ENCODE measurements at regions not wholly inside any gene's neighbourhood (a gene's known extent, or its start where the extent isn't known, plus 50 kb on each side); places are given as distances from the start of the nearest gene placed in this dataset.
A peak's percentile ranks its signal among the peaks of the same experiment; 100 is the strongest.

DNA sequence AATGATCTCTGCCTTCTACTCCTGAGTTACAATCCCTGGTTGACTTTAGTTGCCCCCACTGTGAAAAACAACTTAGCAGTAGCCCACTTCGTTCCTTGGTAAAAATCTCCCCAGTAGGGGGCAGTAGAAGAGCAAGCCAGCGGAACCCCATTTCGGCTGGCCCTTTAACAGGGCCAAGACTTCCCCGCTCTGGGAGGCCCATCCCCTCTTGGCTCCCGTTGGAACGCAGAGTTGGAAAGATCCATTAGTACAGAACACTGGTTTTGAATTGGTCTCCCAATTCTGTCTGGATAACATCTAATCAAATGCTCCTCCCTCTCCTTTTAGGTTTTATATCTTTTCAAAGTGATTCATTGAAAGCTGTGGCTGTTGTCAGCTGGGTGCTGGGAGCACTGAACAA, 1133.3 kb downstream of the BCL11B start:
- peak overlapping the region; percentile 37 for H3K27ac ChIP-seq (ENCODE audit: low read length)
- intact Hi-C loops (cut with micrococcal nuclease): loop anchor here (1.0 kb wide), 2 partner anchors 1128 to 1277 kb away; no protein-coding TSS in a partner anchor
- Mint-ChIP-seq H3K36me3 (no peaks in the 10 kb centered on the region), H3K9me3 (no peaks in the 10 kb centered on the region), H3K4me1 (peaks cover 22 to 31% of the 10 kb centered on the region in 2 donors), H3K27ac (peak overlapping the region in 1 of 2 donors; percentile 39), H3K27me3 (ENCODE audit: low read depth in 2 of 2) (peaks cover 0 to 9% of the 10 kb centered on the region in 2 donors), H3K4me3 (no peak overlapping the region)
- no peaks in the 10 kb centered on the region for H3K36me3 ChIP-seq (ENCODE audit: control insufficient read depth, insufficient read depth, low read length)
- peak; percentile 66 to 77 (median 67) for ATAC-seq
- H3K27me3 ChIP-seq (ENCODE audit: control insufficient read depth, insufficient read depth, low read length): no peaks in the 10 kb centered on the region
- peak; percentile 27 to 91 for DNase-seq
- 3% methylated on average over 6 of the region's 6 CpGs for WGBS (ENCODE audit: insufficient coverage)
- H3K4me3 ChIP-seq (ENCODE audit: low read length): no peak overlapping the region
- TF ChIP-seq, protein P1, sequence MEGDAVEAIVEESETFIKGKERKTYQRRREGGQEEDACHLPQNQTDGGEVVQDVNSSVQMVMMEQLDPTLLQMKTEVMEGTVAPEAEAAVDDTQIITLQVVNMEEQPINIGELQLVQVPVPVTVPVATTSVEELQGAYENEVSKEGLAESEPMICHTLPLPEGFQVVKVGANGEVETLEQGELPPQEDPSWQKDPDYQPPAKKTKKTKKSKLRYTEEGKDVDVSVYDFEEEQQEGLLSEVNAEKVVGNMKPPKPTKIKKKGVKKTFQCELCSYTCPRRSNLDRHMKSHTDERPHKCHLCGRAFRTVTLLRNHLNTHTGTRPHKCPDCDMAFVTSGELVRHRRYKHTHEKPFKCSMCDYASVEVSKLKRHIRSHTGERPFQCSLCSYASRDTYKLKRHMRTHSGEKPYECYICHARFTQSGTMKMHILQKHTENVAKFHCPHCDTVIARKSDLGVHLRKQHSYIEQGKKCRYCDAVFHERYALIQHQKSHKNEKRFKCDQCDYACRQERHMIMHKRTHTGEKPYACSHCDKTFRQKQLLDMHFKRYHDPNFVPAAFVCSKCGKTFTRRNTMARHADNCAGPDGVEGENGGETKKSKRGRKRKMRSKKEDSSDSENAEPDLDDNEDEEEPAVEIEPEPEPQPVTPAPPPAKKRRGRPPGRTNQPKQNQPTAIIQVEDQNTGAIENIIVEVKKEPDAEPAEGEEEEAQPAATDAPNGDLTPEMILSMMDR (IDR thresholded peaks at IDR 0.05): peak; percentile 76
- peaks cover 18% of the 10 kb centered on the region for H3K4me1 ChIP-seq (ENCODE audit: control insufficient read depth, insufficient read depth, low read length)
- no peaks in the 10 kb centered on the region for H3K9me3 ChIP-seq (ENCODE audit: control insufficient read depth, insufficient read depth, low read length)

DNA sequence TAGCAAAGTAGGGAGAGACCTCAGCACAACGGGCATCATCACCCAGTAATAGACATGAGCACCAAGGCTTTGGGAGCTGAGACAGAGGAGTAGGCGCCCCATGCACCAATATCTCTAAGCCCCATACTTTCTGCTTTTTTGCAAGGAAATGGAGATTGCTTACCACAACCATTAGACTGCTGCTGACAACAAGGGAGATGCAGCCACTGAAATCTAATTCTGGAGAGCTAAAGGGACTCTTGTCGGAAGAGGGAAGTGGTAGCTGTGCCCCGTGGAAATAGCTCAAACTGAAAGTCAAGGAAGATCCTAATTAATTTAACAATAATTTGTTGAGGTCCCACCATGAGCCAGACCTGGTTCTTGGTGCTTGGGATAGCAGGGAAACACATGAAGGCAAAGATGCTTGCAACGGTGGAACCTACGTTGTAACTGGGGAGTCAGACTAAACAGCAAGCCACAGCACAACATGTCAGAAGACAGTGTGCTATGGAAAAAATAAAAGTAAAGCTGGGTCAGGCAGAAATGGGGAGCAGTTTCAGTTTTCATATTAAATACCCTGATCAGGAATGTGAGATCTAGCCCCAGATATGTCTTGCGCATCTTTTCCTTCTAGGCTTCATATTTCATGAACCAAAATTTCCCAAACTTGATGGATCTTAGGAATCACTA, 1131.0 kb downstream of the BCL11B start:
- peaks cover 5 to 12% of the 10 kb centered on the region in 2 donors for H3K27me3 Mint-ChIP-seq (ENCODE audit: low read depth in 2 of 2)
- H3K27ac Mint-ChIP-seq: no peak overlapping the region
- ATAC-seq (no peak), DNase-seq (peak in 1 of 2 donors; percentile 45)
- TF ChIP-seq, protein P1 (IDR thresholded peaks at IDR 0.05): no peak
- peaks cover 13% of the 10 kb centered on the region for H3K4me1 ChIP-seq (ENCODE audit: control insufficient read depth, insufficient read depth, low read length)
- no peaks in the 10 kb centered on the region for H3K27me3 ChIP-seq (ENCODE audit: control insufficient read depth, insufficient read depth, low read length)
- no peak overlapping the region for H3K27ac ChIP-seq (ENCODE audit: low read length)
- H3K9me3 Mint-ChIP-seq: no peaks in the 10 kb centered on the region
- H3K36me3 ChIP-seq (ENCODE audit: control insufficient read depth, insufficient read depth, low read length): no peaks in the 10 kb centered on the region
- H3K36me3 Mint-ChIP-seq: no peaks in the 10 kb centered on the region
- H3K4me3 ChIP-seq (ENCODE audit: low read length): no peak overlapping the region
- H3K4me1 Mint-ChIP-seq: peaks cover 18 to 28% of the 10 kb centered on the region in 2 donors
- H3K4me3 Mint-ChIP-seq: no peak overlapping the region
- 76% methylated on average over 7 of the region's 7 CpGs for WGBS (ENCODE audit: insufficient coverage)
- H3K9me3 ChIP-seq (ENCODE audit: control insufficient read depth, insufficient read depth, low read length): no peaks in the 10 kb centered on the region
- intact Hi-C loops (cut with micrococcal nuclease): no loop called here

DNA sequence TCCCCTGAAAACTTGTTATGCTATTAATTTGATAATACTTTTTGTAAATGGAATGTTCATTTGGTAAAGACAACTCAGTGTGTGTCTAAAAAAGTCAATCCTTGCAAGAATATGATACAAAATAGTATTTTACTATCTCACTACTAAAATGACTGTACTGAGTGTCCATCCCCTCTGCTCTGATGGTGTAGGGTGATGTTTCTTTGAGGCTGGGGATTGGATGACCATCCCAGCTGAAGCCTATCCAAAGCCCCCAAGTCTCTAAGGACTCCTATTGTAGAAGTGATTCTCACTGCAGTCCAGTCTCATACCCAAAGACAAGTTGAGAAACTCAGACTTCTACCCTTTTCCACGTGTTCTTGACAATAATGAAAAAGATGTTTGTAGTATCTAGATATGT, 1128.4 kb downstream of the BCL11B start:
- H3K27ac ChIP-seq (ENCODE audit: low read length): no peak overlapping the region
- H3K9me3 Mint-ChIP-seq: no peaks in the 10 kb centered on the region
- no peaks in the 10 kb centered on the region for H3K36me3 ChIP-seq (ENCODE audit: control insufficient read depth, insufficient read depth, low read length)
- DNase-seq: no peak
- H3K4me1 ChIP-seq (ENCODE audit: control insufficient read depth, insufficient read depth, low read length): peaks cover 10% of the 10 kb centered on the region
- no peaks in the 10 kb centered on the region for H3K9me3 ChIP-seq (ENCODE audit: control insufficient read depth, insufficient read depth, low read length)
- no peaks in the 10 kb centered on the region for H3K36me3 Mint-ChIP-seq
- no peak overlapping the region for H3K4me3 ChIP-seq (ENCODE audit: low read length)
- no peaks in the 10 kb centered on the region for H3K27me3 ChIP-seq (ENCODE audit: control insufficient read depth, insufficient read depth, low read length)
- H3K4me1 Mint-ChIP-seq: peaks cover 13 to 23% of the 10 kb centered on the region in 2 donors
- H3K4me3 Mint-ChIP-seq: no peak overlapping the region
- WGBS (ENCODE audit: insufficient coverage): no CpG with 5 or more reads among the region's 1 CpG
- TF ChIP-seq, protein P1 (IDR thresholded peaks at IDR 0.05): no peak
- intact Hi-C loops (cut with micrococcal nuclease): no loop called here
- no peak overlapping the region for H3K27ac Mint-ChIP-seq
- peaks cover 5 to 7% of the 10 kb centered on the region in 2 donors for H3K27me3 Mint-ChIP-seq (ENCODE audit: low read depth in 2 of 2)
- ATAC-seq: no peak

DNA sequence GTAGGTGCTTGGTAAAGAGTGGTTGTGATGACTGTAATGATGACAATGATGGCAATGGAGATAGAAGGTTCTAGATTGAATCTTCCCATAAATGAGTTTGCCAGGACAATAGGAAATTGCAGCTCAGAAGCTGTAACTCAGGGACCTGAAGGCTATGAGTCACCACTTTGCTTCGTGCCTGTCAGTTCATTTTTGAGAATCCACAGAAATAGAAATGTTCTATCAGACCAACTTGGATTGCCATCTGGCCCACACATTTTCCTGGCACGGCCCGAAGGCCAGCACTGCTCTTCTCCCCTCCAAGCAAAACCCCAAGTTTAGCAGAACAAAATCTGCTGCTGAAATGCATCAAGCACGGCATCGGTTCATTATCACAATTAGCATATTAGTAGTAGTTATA, 1127.0 kb downstream of the BCL11B start:
- Histone ChIP-seq H3K27ac (ENCODE audit: low read length) (no peak overlapping the region), H3K9me3 (ENCODE audit: control insufficient read depth, insufficient read depth, low read length) (no peaks in the 10 kb centered on the region), H3K4me1 (ENCODE audit: control insufficient read depth, insufficient read depth, low read length) (peaks cover 5% of the 10 kb centered on the region), H3K4me3 (ENCODE audit: low read length) (no peak overlapping the region), H3K27me3 (ENCODE audit: control insufficient read depth, insufficient read depth, low read length) (no peaks in the 10 kb centered on the region), H3K36me3 (ENCODE audit: control insufficient read depth, insufficient read depth, low read length) (no peaks in the 10 kb centered on the region)
- Mint-ChIP-seq H3K4me3 (no peak overlapping the region), H3K27me3 (ENCODE audit: low read depth in 2 of 2) (peaks cover 3 to 5% of the 10 kb centered on the region in 2 donors), H3K36me3 (no peaks in the 10 kb centered on the region), H3K4me1 (peaks cover 5 to 14% of the 10 kb centered on the region in 2 donors), H3K27ac (no peak overlapping the region), H3K9me3 (no peaks in the 10 kb centered on the region)
- DNase-seq (no peak), ATAC-seq (no peak)
- TF ChIP-seq, protein P1 (IDR thresholded peaks at IDR 0.05): no peak
- 87% methylated on average over 3 of the region's 5 CpGs for WGBS (ENCODE audit: insufficient coverage)
- intact Hi-C loops (cut with micrococcal nuclease): no loop called here
